GM19240 (cell line): ENCODE measurements at regions not wholly inside any gene's neighbourhood (a gene's known extent, or its start where the extent isn't known, plus 50 kb on each side); places are given as distances from the start of the nearest gene placed in this dataset.

Source experiments
- DNase-seq: peaks from one replicate; pipeline ENCODE4 v3.0.0; 2011; ENCODE audit warnings: low spot score; ENCODE audit not compliant: insufficient read length

GRCh38 chr4:30932581-30932980, 212.4 kb downstream of the PCDH7 start:
- no peak for DNase-seq

GRCh38 chr4:30939069-30939468, 218.9 kb downstream of the PCDH7 start:
- no peak for DNase-seq

GRCh38 chr4:30939684-30940083, 219.5 kb downstream of the PCDH7 start:
- no peak for DNase-seq

GRCh38 chr4:30941641-30942040, 221.5 kb downstream of the PCDH7 start:
- DNase-seq, result no peak

- DNase-seq, result no peak
Observed at GRCh38 chr4:30943356-30943755, 223.2 kb downstream of the PCDH7 start.

- DNase-seq, result no peak
Observed at GRCh38 chr4:30945586-30945985, 225.4 kb downstream of the PCDH7 start.

- no peak for DNase-seq
Observed at GRCh38 chr4:30946288-30946687, 226.1 kb downstream of the PCDH7 start.

- no peak for DNase-seq
Observed at GRCh38 chr4:30948653-30949052, 228.5 kb downstream of the PCDH7 start.

- no peak for DNase-seq
Observed at GRCh38 chr4:30950737-30951136, 230.6 kb downstream of the PCDH7 start.

- no peak for DNase-seq
Observed at GRCh38 chr4:30952526-30953219, 232.5 kb downstream of the PCDH7 start.

- DNase-seq, result no peak
Observed at GRCh38 chr4:30953799-30954198, 233.6 kb downstream of the PCDH7 start.

GRCh38 chr4:30956916-30957315, 236.7 kb downstream of the PCDH7 start:
- DNase-seq, result no peak

- no peak for DNase-seq
Observed at GRCh38 chr4:30957706-30958105, 237.5 kb downstream of the PCDH7 start.

GRCh38 chr4:30959781-30960485, 239.8 kb downstream of the PCDH7 start:
- DNase-seq, result no peak

- DNase-seq, result no peak
Observed at GRCh38 chr4:30962939-30963338, 242.8 kb downstream of the PCDH7 start.

GRCh38 chr4:30968926-30969325, 248.8 kb downstream of the PCDH7 start:
- no peak for DNase-seq

- DNase-seq, result no peak
Observed at GRCh38 chr4:30972542-30972941, 252.4 kb downstream of the PCDH7 start.

- no peak for DNase-seq
Observed at GRCh38 chr4:30973993-30974392, 253.8 kb downstream of the PCDH7 start.

GRCh38 chr4:30979402-30979801, 259.2 kb downstream of the PCDH7 start:
- no peak for DNase-seq

GRCh38 chr4:30989508-30989907, 269.3 kb downstream of the PCDH7 start:
- DNase-seq, result no peak

GRCh38 chr4:30996841-30997240, 276.7 kb downstream of the PCDH7 start:
- no peak for DNase-seq

- no peak for DNase-seq
Observed at GRCh38 chr4:31005037-31005436, 284.9 kb downstream of the PCDH7 start.

GRCh38 chr4:31007858-31008257, 287.7 kb downstream of the PCDH7 start:
- no peak for DNase-seq
